ENCODE measurements at regions not wholly inside any gene's neighbourhood (a gene's known extent, or its start where the extent isn't known, plus 50 kb on each side); places are given as distances from the start of the nearest gene placed in this dataset.
A peak's percentile ranks its signal among the peaks of the same experiment; 100 is the strongest.
"Not testable (repeated sequence)": the region's sequence is repeated elsewhere in the genome, so short reads cannot be mapped to it uniquely, and the experiment has no call there.

DNA sequence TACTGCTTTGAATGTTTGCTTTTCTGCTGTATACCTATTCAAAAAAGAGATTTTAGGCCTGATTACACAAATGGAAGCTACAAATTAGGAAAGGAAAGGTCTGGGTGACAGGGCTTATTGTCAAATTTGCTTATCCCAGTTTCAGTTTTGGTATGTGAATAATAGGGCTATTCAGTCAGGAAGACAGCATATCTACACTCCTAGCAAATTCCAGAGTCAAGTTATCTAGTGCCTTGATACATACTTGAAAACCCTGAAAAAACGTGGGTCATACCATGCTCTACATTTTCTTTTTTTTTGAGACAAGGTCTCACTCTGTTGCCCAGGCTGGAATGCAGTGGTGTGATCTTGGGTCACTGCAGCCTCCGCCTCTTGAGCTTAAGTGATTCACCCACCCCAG is 59.2 kb upstream of the CCDC180 start:
- DNase-seq, result not testable (repeated sequence)

DNA sequence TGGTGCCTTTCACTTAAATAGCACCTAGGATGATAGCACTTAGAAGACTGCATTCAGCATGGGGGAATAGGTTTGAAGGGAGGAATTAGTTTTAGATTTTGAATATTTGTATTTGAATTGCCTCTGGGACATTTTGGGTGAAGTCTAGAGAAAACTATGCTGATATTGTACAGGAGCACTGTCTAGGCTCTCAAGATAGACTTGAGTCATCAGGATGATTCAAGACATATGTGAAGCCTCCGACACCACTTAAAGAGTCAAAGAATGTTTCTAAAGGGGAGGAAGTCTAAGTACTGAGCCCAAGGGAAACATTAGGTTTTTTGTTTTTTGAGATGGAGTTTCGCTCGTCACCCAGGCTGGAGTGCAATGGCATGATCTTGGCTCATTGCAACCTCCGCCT is 63.9 kb upstream of the CCDC180 start:
- no peak for DNase-seq

DNA sequence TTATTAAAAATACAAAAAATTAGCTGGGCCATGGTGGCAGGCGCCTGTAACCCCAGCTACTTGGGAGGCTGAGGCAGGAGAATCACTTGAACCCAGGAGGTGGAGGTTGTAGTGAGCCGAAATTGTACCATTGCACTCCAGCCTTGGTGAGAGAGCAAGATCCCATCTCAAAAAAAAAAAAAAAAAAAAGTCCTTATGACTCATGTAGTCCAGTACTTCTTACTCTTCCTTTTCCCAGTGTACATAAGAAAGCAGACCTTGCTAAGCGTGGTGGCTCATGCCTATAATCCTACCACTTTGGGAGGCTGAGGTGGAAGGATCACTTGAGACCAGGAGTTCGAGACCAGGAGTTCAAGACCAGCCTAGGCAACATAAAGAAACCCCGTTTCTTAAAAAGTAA is 66.0 kb upstream of the CCDC180 start:
- not testable (repeated sequence) for DNase-seq

DNA sequence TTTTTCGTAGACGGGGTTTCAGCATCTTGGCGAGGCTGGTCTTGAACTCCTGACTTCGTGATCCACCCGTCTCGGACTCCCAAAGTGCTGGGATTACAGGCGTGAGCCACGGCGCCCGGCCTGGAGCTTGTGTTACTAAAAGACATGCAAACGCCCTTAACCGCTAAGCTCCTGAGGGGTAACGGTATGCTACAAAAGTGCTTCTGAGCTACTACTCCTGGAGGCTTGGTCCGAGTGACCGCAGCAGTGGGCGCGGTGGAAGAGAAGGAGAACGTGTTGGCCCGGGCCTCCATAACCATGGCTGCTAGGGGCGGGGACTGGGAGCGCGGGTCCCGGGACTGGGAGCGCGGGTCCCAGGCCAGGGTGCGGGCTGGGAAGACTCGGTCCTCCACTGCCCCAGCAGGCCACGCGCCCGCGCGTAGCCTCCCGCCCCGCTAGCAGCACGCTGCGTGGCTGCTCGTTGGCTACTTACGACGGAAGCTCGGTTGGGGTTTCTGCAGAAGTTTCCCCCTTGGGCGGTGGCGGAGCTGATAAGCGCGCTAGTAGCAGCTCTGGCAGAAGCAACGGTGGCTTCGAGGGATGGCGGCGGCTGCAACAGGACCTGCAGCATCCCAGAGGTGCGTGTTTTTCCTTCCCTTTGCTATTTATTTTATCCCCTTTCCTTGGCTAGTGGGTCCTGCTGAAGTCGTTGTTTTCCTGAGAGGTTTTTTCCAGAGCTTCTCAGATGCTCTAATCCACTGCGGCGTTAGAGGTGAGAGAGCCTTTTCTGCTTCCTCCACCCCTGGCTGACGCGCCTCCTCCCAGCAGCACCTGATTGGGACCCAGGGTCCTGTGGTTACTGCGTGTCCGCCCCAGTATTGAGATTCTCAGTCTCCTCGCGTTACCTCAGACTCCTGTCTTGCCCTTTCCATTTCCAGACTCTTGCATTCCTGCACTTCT is 69.2 kb upstream of the CCDC180 start:
- DNase-seq, result peak; percentile 92

DNA sequence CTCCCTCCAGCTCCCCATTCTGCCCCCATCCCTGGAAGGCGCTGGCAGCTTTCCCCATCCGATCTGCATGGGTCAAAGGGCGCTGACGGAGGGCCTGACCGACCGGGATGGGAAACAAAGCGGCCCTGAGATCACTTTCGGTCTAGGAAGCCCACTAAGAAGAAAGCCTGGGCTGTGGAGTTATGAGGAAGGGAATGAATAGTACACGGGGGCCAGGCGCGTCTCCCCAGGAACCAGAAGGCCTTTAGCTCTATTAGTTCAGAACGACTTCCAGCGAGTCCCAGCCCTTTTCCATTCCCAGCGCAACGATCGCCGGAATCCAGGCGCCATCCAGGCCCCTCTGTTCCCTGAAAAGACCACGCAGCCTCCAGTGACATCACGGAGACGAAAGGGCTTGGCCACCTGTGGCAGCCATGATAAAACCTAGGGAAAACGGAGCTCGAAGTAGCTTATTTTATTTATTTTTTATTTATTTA is 70.1 kb upstream of the CCDC180 start:
- no peak for DNase-seq

DNA sequence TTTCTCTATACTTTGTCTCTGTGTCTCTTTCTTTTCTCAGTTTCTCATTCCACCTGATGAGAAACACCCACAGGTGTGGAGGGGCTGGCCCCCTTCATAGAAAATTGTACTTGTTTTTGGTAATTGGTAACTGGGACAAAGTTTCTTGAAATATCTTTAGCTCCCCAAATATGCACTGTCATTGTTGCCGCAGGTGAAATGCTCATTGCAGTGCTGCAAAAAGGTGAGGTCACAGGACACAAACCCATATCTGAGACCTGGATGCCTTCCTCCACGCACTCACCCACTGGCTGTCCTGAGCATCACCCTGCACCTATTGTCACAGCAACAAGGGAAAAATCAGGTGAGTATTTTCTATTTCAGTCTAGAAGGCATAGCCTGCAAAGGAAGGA is 74.5 kb upstream of the CCDC180 start:
- DNase-seq, result not testable (repeated sequence)

DNA sequence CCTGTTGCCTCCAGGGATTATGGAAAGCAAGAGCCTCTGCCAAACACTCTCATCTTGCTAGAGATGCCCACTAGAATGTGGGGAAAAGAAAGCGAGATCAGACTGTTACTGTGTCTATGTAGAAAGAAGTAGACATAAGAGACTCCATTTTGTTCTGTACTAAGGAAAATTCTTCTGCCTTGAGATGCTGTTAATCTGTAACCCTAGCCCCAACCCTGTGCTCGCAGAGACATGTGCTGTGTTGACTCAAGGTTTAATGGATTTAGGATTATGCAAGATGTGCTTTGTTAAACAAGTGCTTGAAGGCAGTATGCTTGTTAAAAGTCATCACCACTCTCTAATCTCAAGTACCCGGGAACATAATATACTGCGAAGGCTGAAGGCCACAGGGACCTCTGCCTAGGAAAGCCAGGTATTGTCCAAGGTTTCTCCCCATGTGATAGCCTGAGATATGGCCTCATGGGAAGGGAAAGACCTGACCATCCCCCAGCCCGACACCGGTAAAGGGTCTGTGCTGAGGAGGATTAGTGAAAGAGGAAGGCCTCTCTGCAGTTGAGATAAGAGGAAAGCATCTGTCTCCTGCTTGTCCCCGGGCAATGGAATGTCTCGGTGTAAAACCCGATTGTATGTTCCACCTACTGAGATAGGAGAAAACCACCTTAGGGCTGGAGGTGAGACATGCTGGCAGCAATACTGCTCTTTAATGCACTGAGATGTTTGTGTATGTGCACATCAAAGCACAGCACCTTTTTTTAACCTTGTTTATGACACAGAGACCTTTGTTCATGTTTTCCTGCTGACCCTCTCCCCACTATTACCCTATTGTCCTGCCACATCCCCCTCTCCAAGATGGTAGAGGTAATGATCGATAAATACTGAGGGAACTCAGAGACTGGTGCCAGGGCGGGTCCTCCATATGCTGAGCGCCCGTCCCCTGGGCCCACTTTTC is 75.1 kb upstream of the CCDC180 start:
- DNase-seq, result not testable (repeated sequence)

DNA sequence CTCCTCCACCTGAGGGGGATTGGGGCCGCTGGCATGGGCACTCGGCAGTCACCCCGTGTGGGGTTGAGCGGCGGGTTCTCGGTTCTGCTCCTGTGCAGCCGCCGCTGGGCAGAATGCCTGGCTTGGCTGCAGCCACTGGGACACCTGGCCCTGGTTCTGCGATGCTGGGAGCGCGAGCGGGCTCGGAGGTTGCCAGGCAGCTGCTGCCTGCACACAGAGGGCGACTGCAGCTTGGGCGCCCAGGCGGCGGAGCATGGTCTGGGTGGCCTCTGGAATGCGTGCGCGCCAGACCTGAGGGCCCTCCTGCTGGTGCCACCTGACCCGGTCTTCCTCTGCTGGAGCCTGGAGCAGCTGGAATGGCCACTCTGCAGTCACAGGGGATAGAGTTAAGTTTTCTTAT is 85.1 kb upstream of the CCDC180 start:
- DNase-seq, result not testable (repeated sequence)

DNA sequence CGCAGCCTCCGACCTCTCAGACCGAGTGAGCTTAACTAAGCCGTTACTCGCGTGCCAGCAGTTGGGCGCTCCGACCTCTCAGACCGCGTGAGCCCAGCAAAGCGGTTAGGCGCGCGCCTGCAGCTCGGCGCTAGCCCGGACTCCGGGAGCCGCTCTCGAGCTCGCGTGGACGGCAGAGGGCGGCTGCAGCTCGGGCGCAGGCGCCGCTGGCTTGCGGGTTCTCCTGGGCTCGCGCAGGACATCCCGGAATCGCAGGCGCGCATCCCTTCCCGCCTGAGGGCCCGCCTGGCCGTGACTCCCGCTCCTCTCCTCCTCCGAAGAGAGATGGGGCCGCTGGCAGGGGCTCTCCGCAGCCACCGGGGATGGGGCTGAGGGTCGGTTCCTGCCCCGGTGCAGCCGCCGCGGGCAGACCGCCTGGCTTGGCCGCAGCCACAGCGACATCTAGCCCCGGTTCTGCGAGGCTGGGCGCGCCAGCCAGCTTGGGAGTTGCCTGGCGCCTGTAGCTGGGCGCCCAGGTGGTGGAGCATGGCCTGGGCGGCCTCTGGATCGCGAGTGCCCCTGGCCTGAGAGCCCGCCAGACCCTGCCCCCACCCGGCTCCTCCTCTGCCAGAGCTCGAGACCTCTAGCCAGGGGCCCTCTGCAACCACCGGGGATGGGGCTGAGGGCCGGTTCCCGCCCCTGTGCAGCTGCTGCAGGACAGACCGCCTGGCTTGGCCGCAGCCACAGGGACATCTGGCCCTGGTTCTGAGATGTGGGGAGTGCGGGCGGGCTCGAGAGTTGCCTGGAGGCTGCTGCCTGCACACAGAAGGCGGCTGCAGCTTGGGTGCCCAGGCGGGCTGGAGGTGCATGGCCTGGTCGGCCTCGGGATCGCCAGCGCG is 85.7 kb upstream of the CCDC180 start:
- peak; percentile 40 for DNase-seq

DNA sequence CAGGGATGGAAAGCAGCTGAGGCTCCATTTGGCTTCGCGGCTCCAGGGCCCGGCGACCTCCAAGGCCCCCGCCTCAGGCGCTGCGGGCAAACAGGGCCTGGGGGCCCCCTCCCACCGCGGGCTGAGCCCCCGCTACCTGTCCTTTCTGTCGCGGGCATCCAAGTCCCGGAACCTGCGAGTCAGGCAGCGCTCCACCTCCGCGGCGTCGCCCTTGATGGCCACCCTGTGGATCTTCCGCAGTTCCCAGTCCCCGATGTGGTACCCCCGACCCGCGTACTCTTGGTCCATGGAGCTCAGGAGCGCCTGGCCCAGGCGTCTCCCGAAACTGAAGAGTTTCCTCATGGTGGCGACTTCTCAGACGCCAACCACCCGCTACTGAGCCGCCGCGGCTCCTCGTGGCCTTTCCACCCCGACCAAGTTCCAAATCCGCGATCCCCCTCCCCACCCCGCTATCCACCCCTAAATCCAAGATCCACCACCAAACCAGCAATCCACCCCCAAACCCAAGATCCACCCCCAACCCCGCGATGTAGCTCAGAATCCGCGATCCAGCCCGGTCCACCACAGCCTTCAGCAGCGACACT is 86.5 kb upstream of the CCDC180 start:
- DNase-seq, result no peak

DNA sequence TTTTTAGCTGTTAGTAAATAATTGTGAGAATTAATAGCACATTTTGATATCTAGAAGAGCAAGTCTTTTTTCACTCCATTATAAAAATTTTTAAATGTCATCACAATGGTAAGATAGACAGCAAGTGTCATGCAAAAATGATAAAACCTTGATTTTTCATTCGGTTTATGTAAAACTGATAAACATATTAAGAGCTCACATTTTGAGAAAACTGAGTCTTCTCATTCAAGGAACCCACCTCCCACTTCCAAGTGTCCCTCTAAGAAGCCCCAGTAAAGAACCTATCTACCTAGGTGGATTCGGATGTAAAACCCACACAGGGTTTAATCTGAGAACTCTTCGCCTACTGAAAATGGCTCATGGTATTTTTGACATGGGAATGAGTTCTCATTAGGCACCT is 87.1 kb upstream of the CCDC180 start:
- DNase-seq, result not testable (repeated sequence)

DNA sequence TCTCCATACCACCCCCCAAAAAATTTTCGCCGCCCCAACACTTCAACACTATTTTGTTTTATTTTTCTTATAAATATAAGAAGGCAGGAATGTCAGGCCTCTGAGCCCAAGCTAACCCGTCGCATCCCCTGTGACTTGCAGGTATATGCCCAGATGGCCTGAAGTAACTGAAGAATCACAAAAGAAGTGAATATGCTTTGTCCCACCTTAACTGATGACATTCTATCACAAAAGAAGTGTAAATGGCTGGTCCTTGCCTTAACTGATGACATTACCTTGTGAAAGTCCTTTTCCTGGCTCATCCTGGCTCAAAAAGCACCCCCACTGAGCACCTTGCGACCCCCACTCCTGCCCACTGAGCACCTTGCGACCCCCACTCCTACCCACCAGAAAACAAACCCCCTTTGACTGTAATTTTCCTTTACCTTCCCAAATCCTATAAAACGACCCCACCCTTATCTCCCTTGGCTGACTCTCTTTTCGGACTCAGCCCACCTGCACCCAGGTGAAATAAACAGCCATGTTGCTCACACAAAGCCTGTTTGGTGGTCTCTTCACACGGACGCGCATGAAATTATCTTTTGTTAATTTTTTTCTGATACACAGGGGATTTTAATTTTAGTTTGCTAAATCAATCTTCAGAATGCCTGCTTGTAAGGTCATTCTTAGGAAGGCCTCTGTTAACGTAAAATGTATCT is 87.9 kb upstream of the CCDC180 start:
- DNase-seq, result not testable (repeated sequence)

DNA sequence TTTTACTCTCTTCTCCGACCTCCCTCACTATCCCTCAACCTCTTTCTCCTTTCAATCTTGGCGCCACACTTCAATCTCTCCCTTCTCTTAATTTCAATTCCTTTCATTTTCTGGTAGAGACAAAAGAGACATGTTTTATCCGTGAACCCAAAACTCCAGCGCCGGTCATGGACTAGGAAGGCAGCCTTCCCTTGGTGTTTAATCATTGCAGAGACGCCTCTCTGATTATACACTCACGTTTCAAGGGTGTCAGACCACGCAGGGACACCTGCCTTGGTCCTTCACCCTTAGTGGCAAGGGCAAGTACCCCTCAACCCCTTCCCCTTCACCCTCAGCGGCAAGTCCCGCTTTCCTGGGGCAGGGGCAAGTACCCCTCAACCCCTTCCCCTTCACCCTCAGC is 92.3 kb upstream of the CCDC180 start:
- not testable (repeated sequence) for DNase-seq

DNA sequence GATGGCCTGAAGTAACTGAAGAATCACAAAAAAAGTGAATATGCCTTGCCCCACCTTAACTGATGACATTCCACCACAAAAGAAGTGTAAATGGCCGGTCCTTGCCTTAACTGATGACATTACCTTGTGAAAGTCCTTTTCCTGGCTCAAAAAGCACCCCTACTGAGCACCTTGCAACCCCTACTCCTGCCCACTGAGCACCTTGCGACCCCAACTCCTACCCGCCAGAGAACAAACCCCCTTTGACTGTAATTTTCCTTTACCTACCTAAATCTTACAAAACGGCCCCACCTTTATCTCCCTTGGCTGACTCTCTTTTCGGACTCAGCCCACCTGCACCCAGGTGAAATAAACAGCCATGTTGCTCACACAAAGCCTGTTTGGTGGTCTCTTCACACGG is 92.9 kb upstream of the CCDC180 start:
- DNase-seq, result not testable (repeated sequence)

DNA sequence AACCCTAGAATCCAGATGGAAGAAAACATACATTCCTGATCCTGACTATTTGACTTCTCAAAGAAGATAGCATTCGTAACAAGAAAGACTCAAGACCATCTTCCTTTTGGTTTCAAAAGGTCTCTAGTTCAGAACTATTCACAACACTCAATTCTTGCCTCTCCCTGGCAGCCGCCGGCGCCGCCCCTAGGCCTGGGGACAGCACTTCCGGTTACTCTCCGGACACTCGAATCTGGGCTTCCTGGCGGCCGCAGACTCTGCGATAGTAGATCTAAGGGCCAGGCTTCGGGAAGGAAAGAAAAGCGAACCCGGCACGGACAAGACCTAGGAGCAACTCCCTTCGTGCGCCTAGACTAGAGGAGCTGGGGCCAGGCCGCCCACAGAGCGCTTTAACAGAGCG is 107.8 kb upstream of the CCDC180 start:
- not testable (repeated sequence) for DNase-seq

DNA sequence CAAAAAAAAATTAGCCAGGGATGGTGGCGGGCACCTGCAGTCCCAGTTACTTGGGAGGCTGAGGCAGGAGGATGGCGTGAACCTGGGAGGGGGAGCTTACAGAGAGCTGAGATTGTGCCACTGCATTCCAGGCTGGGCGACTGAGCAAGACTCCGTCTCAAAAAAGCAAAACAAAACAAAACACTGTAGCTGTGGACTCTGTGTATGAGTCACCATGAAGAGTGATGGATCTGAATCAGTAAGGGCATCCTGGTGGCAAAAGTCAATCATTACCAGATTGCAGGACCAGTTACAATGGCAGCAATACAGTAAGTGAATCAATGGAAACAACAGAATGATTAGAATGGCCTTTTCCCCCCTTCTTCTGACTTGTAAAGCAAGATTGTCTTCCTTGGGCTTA is 113.7 kb upstream of the CCDC180 start:
- DNase-seq, result not testable (repeated sequence)

DNA sequence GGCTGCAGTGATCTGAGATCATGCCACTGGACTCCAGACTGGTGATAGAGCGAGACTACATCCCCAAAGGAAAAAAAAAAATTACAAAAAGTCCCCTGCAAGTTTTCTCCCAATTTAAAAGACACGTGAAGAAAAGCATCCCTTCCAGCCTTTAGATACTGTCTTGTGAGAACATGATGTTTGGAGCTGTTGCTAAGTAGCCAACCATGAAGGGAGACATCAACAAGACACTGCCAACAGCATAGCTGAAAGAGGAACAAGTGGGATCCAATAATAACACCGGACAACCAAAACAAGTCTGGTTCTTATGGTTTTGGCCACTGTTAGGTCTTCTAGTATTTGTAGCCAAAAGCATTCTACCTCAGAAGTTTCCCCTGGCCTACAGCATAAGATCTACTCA is 118.9 kb upstream of the CCDC180 start:
- no peak for DNase-seq

DNA sequence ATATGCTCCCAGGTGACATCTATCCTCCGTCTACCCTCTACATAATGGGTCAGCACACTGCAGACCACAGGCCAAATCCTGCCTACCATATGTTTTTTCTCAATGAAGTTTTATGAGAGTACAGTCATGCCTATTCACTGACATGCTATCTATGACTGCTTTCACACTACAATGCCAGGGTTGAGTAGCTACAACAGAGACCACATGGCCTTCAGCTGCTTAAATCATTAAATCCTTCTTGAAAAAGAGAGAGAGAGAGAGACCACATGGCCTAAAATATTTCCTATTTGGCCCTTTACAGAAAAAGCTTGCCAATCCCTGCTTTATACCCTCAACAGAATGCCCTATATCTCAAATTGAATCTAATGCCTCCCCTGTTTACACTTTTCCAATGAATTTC is 119.8 kb upstream of the CCDC180 start:
- DNase-seq, result not testable (repeated sequence)

DNA sequence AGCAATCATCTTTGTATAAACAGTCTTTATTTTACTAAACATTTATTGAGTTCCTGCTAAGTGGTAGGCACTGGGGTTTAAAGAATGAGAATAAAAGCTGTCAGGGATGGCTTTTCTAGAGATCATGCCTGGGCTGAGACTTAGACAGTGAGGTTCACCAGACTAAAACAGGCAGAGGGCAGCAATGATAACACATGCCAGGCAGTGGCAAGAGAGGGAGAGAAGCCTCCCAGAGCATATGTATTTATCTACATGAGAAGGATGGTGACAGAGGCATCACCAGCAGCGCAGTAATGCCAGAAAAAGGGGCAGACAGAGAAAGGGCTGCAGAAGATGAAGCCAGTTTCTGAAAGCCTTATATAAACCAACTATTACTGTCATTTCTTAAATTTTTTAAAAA is 121.0 kb upstream of the CCDC180 start:
- DNase-seq, result no peak

DNA sequence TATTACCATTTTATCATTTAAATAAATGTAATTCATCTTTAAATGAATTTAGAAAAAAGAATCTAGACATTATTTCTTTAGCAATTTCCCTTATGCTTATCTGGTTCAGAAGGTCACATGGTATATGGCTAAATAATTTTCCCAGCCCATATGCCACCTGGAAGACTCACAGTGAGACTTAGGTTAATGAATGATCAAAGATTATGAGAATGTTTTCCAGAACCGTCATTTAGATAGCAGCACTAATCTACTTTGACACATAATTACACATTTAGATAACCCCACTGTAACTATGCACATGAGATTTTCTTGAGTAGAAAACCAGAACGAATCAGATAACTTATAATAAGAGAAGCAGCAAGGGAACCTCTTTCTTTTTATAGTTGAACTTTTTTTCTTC is 124.9 kb upstream of the CCDC180 start:
- not testable (repeated sequence) for DNase-seq

DNA sequence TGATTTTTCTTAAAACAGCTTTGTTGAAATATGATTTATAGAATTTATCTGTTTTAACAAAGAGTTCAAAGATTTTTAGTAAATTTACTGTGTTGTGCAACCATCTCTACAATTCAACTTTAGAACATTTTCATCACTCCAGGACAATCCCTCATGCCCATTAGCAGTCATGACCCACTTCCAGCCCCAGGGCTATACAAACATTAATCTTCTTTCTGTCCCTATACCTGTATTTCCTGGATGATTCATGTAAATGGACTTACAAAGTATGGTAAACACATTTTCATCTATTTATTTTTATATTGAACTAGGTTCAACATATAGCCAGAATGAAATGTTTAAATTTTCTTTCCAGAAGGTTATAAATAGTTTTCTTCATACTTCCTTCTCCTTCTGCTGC is 127.8 kb upstream of the CCDC180 start:
- no peak for DNase-seq

Data from hematopoietic multipotent progenitor cell treated with erythropoietin and hydrocortisone succinate and interleukin-3 and kit ligand, for 8 days (in vitro differentiated cells).